DND-41 (cell line): ENCODE measurements at regions not wholly inside any gene's neighbourhood (a gene's known extent, or its start where the extent isn't known, plus 50 kb on each side); places are given as distances from the start of the nearest gene placed in this dataset.

ENCODE experiments used
- ATAC-seq: fragments of 200-7000 bp; cut with Tn5 transposase; 3 replicates; pipeline ENCODE4 v1.9.1; 2021; ENCODE audit warnings: low read depth; ENCODE audit not compliant: insufficient read depth
- DNase-seq: peaks from one replicate; pipeline ENCODE4 v3.0.0-alpha.2; 2020
- H2AFZ ChIP-seq: 2 replicates; pipeline ENCODE4 v1.6.0; 2012; ENCODE audit warnings: low read depth, low read length
- H3K27ac ChIP-seq: 2 replicates; pipeline ENCODE4 v1.5.1; 2012; ENCODE audit warnings: low read length, inconsistent platforms
- H3K27me3 ChIP-seq: fragments of 200-600 bp; sonication (generic); 2 replicates; pipeline ENCODE4 v1.6.0; 2012; ENCODE audit warnings: low read length, mild to moderate bottlenecking, inconsistent platforms; ENCODE audit not compliant: insufficient read depth, poor library complexity
- H3K36me3 ChIP-seq: 2 replicates; pipeline ENCODE4 v1.5.1; 2012; ENCODE audit warnings: low read length, inconsistent platforms; ENCODE audit not compliant: insufficient read depth
- H3K4me1 ChIP-seq: 2 replicates; pipeline ENCODE4 v1.5.1; 2012; ENCODE audit warnings: mild to moderate bottlenecking, low read length; ENCODE audit not compliant: insufficient read depth
- H3K4me2 ChIP-seq: 2 replicates; pipeline ENCODE4 v1.6.0; 2012; ENCODE audit warnings: mild to moderate bottlenecking, moderate library complexity, low read length, inconsistent platforms; ENCODE audit not compliant: insufficient read depth
- H3K4me3 ChIP-seq, 2 experiments: fragments of 200-600 bp in 1 of 2; shearing (Covaris generic) in 1 of 2; 2 replicates each; pipeline ENCODE4 v1.5.1; 2012 to 2016; ENCODE audit warnings: inconsistent platforms in 2 of 2, low read length in 2 of 2, mild to moderate bottlenecking in 2 of 2, low read depth in 1 of 2, moderate library complexity in 1 of 2
- H3K79me2 ChIP-seq: 2 replicates; pipeline ENCODE4 v1.6.0; 2012; ENCODE audit warnings: low read length, inconsistent platforms; ENCODE audit not compliant: insufficient read depth
- H3K9ac ChIP-seq: 2 replicates; pipeline ENCODE4 v1.6.0; 2012; ENCODE audit warnings: low read depth, mild to moderate bottlenecking, inconsistent platforms, low read length, moderate library complexity
- H3K9me3 ChIP-seq: 2 replicates; pipeline ENCODE4 v1.5.1; 2012; ENCODE audit warnings: low read length, moderate library complexity, mild to moderate bottlenecking, inconsistent platforms; ENCODE audit not compliant: insufficient read depth, severe bottlenecking
- H4K20me1 ChIP-seq: 2 replicates; pipeline ENCODE4 v1.6.0; 2012; ENCODE audit warnings: low read length; ENCODE audit not compliant: insufficient read depth
- EZH2 ChIP-seq: IDR thresholded peaks from 3 replicates; pipeline ENCODE4 v1.6.1; 2012; ENCODE audit warnings: borderline replicate concordance, low read depth, mild to moderate bottlenecking, moderate library complexity, low read length, inconsistent platforms; ENCODE audit not compliant: severe bottlenecking
- TF ChIP-seq, protein P1 (sequence below): IDR thresholded peaks from 2 replicates; pipeline ENCODE4 v1.5.1; 2012; ENCODE audit warnings: borderline replicate concordance, low read length, moderate library complexity, mild to moderate bottlenecking; ENCODE audit not compliant: poor library complexity, severe bottlenecking; ENCODE audit errors: extremely low read depth

- no peak for ATAC-seq
- Histone ChIP-seq H3K9ac (no peak overlapping the region), H3K4me2 (no peak overlapping the region), H3K36me3 (no peaks in the 10 kb centered on the region), H3K9me3 (peaks cover 4% of the 10 kb centered on the region), H3K79me2 (no peaks in the 10 kb centered on the region), H3K4me1 (no peaks in the 10 kb centered on the region), H3K27ac (no peak overlapping the region), H4K20me1 (no peaks in the 10 kb centered on the region), H2AFZ (no peak overlapping the region), H3K4me3 (no peak overlapping the region), H3K27me3 (no peaks in the 10 kb centered on the region)
- no peak for DNase-seq
- TF ChIP-seq EZH2: no peak
- TF ChIP-seq, protein P1, sequence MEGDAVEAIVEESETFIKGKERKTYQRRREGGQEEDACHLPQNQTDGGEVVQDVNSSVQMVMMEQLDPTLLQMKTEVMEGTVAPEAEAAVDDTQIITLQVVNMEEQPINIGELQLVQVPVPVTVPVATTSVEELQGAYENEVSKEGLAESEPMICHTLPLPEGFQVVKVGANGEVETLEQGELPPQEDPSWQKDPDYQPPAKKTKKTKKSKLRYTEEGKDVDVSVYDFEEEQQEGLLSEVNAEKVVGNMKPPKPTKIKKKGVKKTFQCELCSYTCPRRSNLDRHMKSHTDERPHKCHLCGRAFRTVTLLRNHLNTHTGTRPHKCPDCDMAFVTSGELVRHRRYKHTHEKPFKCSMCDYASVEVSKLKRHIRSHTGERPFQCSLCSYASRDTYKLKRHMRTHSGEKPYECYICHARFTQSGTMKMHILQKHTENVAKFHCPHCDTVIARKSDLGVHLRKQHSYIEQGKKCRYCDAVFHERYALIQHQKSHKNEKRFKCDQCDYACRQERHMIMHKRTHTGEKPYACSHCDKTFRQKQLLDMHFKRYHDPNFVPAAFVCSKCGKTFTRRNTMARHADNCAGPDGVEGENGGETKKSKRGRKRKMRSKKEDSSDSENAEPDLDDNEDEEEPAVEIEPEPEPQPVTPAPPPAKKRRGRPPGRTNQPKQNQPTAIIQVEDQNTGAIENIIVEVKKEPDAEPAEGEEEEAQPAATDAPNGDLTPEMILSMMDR: no peak
Measured at GRCh38 chr12:60689137-60689536, 1093.3 kb downstream of the SLC16A7 start.

- Histone ChIP-seq H4K20me1 (no peaks in the 10 kb centered on the region), H3K36me3 (no peaks in the 10 kb centered on the region), H3K79me2 (no peaks in the 10 kb centered on the region), H3K9ac (no peak overlapping the region), H3K4me2 (no peak overlapping the region), H3K4me1 (no peaks in the 10 kb centered on the region), H3K4me3 (no peak overlapping the region), H3K9me3 (peaks cover 4% of the 10 kb centered on the region), H2AFZ (no peak overlapping the region), H3K27ac (no peak overlapping the region), H3K27me3 (no peaks in the 10 kb centered on the region)
- ATAC-seq (no peak), DNase-seq (no peak)
- TF ChIP-seq, protein P1: no peak
- no peak for TF ChIP-seq EZH2
Measured at GRCh38 chr12:60693019-60693626, 1097.3 kb downstream of the SLC16A7 start.

- TF ChIP-seq, protein P1: no peak
- TF ChIP-seq EZH2: no peak
- Histone ChIP-seq H3K27me3 (no peaks in the 10 kb centered on the region), H3K4me3 (no peak overlapping the region)
Measured at GRCh38 chr12:60704171-60704914, 1108.5 kb downstream of the SLC16A7 start.

More at GRCh38 chr12:60704171-60704914, 1108.5 kb downstream of the SLC16A7 start:
- Histone ChIP-seq H3K4me1 (no peaks in the 10 kb centered on the region), H2AFZ (no peak overlapping the region), H3K36me3 (no peaks in the 10 kb centered on the region), H4K20me1 (no peaks in the 10 kb centered on the region), H3K4me2 (no peak overlapping the region), H3K79me2 (no peaks in the 10 kb centered on the region), H3K9ac (no peak overlapping the region), H3K9me3 (no peaks in the 10 kb centered on the region), H3K27ac (no peak overlapping the region)
- DNase-seq (no peak), ATAC-seq (no peak)
